NCI-H1105 treated with DMSO at 0.1 percent for 48 hours (cell line): ENCODE measurements at regions not wholly inside any gene's neighbourhood (a gene's known extent, or its start where the extent isn't known, plus 50 kb on each side); places are given as distances from the start of the nearest gene placed in this dataset.
"Not testable (repeated sequence)": the region's sequence is repeated elsewhere in the genome, so short reads cannot be mapped to it uniquely, and the experiment has no call there.

Experiments
- DNase-seq: peaks from one replicate; lab custom pipeline; 2025; lab: John Stamatoyannopoulos, UW

GRCh38 chr1:187527346-187527745 is 698.6 kb downstream of the PLA2G4A start:
- no peak for DNase-seq

- no peak for DNase-seq
Measured at GRCh38 chr1:187537936-187538335, 709.2 kb downstream of the PLA2G4A start.

- no peak for DNase-seq
Measured at GRCh38 chr1:187549540-187549939, 720.8 kb downstream of the PLA2G4A start.

GRCh38 chr1:187551061-187551460 is 722.3 kb downstream of the PLA2G4A start:
- no peak for DNase-seq

GRCh38 chr1:187563191-187563590 is 734.4 kb downstream of the PLA2G4A start:
- no peak for DNase-seq

GRCh38 chr1:187566354-187566753 is 737.6 kb downstream of the PLA2G4A start:
- no peak for DNase-seq

- DNase-seq: no peak
Measured at GRCh38 chr1:187568067-187568466, 739.3 kb downstream of the PLA2G4A start.

- no peak for DNase-seq
Measured at GRCh38 chr1:187570166-187570565, 741.4 kb downstream of the PLA2G4A start.

GRCh38 chr1:187577610-187578009 is 748.9 kb downstream of the PLA2G4A start:
- no peak for DNase-seq

GRCh38 chr1:187588917-187589316 is 760.2 kb downstream of the PLA2G4A start:
- no peak for DNase-seq

GRCh38 chr1:187605736-187606135 is 777.0 kb downstream of the PLA2G4A start:
- peak; percentile 36 for DNase-seq

GRCh38 chr1:187615853-187616735 is 787.3 kb downstream of the PLA2G4A start:
- DNase-seq: not testable (repeated sequence)

- not testable (repeated sequence) for DNase-seq
Measured at GRCh38 chr1:187616830-187617229, 788.1 kb downstream of the PLA2G4A start.

GRCh38 chr1:187617776-187618175 is 789.0 kb downstream of the PLA2G4A start:
- DNase-seq: no peak

GRCh38 chr1:187619175-187619574 is 790.4 kb downstream of the PLA2G4A start:
- no peak for DNase-seq

GRCh38 chr1:187621951-187622350 is 793.2 kb downstream of the PLA2G4A start:
- DNase-seq: no peak

GRCh38 chr1:187622545-187622944 is 793.8 kb downstream of the PLA2G4A start:
- no peak for DNase-seq

GRCh38 chr1:187624812-187625545 is 796.2 kb downstream of the PLA2G4A start:
- no peak for DNase-seq

GRCh38 chr1:187626056-187626455 is 797.3 kb downstream of the PLA2G4A start:
- no peak for DNase-seq

GRCh38 chr1:187627516-187627915 is 798.8 kb downstream of the PLA2G4A start:
- DNase-seq: no peak

- no peak for DNase-seq
Measured at GRCh38 chr1:187629075-187629474, 800.3 kb downstream of the PLA2G4A start.

GRCh38 chr1:187630653-187631380 is 802.1 kb downstream of the PLA2G4A start:
- DNase-seq: no peak

GRCh38 chr1:187631381-187631675 is 802.6 kb downstream of the PLA2G4A start:
- no peak for DNase-seq
